Rectal smooth muscle tissue (tissue), 1 donor: ENCODE measurements at regions not wholly inside any gene's neighbourhood (a gene's known extent, or its start where the extent isn't known, plus 50 kb on each side); places are given as distances from the start of the nearest gene placed in this dataset.

Experiments
- H3K27ac ChIP-seq: one replicate; pipeline ENCODE4 v1.7.0; 2013; ENCODE audit warnings: low read depth, low read length, inconsistent platforms
- H3K27me3 ChIP-seq: one replicate; pipeline ENCODE4 v1.7.0; 2013; ENCODE audit warnings: low read length; ENCODE audit not compliant: control insufficient read depth, insufficient read depth
- H3K36me3 ChIP-seq: one replicate; pipeline ENCODE4 v1.7.0; 2013; ENCODE audit warnings: low read length; ENCODE audit not compliant: control insufficient read depth, insufficient read depth
- H3K4me1 ChIP-seq: one replicate; pipeline ENCODE4 v1.7.0; 2013; ENCODE audit warnings: low read length; ENCODE audit not compliant: control insufficient read depth, insufficient read depth
- H3K4me3 ChIP-seq: one replicate; pipeline ENCODE4 v1.7.0; 2013; ENCODE audit warnings: low read length
- H3K9ac ChIP-seq: one replicate; pipeline ENCODE4 v1.7.0; 2013; ENCODE audit warnings: low read length

DNA sequence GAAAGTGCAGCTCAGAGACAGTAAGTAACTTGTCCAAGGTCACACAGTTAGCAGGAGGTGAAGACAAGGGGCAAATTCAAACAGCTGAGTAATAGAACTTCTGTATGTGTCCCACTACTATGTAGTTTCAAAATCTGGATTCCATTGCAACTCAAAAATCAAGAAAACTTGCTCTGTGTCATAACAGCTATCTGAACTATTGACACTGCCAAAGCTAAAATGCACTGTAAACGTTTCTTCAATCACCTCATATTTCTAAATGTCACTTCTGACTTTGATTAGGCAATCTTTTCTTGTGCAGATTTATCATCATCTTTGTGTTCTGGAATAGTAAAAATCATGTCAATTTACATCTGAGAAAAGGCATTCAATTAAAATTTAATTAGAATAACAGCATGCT is 957.6 kb downstream of the MRPL39 start:
- H3K36me3 ChIP-seq: no peaks in the 10 kb centered on the region
- H3K27me3 ChIP-seq: no peaks in the 10 kb centered on the region
- no peak overlapping the region for H3K9ac ChIP-seq
- no peak overlapping the region for H3K27ac ChIP-seq
- no peak overlapping the region for H3K4me3 ChIP-seq
- H3K4me1 ChIP-seq: no peaks in the 10 kb centered on the region

DNA sequence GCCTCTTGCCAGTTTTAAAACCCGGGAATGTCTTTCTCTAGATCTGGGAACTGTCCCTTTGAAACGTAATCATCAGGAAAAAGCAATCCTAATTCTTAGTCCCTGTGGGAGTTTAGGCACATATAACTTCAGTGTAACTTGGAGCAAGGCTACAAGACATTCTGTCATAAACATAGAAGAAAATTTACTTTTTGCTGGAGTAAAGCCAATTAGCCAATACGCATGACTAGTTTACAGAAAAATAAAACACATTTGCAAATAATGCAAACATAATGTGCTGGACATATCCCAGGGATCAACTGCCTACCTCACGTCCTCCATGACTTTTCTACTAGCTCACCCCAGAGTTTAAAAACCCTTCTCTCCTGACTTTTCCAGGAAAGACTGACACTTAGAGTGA is 970.6 kb downstream of the MRPL39 start:
- Histone ChIP-seq H3K9ac (no peak overlapping the region), H3K4me3 (no peak overlapping the region), H3K27ac (no peak overlapping the region), H3K4me1 (no peaks in the 10 kb centered on the region), H3K36me3 (no peaks in the 10 kb centered on the region), H3K27me3 (no peaks in the 10 kb centered on the region)

DNA sequence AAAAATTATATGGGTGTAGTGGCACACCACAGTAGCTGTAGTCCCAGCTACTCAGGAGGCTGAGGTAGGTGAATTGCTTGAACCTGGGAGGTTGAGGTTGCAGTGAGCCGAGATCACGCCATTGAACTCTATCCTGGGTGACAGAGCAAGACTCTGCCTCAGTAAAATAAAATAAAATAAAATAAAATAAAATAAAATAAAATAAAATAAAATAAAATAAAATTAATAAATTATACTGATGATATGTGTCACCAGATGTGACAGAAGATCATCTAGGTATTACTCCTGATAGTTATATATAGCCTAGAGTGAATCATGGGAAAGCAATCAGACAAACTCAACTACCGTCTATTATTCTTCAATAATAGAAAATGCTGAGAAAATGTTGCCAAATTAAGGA is 972.5 kb downstream of the MRPL39 start:
- H3K9ac ChIP-seq: no peak overlapping the region

DNA sequence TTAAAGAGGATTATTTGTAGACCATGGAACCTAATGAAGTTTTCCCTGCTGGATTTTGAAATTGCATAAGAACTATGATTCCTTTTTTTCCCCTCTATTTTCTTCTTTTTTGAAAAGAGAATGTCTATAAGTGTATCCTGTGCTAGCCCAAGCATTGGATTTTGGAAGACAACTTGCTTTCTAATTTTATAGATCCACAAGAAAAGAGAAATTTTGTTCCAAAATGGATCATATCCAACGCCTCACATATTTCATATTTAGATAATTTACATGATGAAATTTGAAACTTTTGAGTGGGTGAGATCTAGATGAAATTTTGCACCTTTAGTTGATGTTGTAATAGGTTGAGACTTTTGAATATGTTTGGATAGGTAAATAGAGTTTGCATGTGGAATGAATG is 978.7 kb downstream of the MRPL39 start:
- no peaks in the 10 kb centered on the region for H3K27me3 ChIP-seq
- H3K4me1 ChIP-seq: no peaks in the 10 kb centered on the region
- H3K9ac ChIP-seq: no peak overlapping the region
- H3K4me3 ChIP-seq: no peak overlapping the region
- no peaks in the 10 kb centered on the region for H3K36me3 ChIP-seq
- H3K27ac ChIP-seq: no peak overlapping the region

More for the DNA sequence above, 972.5 kb downstream of the MRPL39 start:
- Histone ChIP-seq H3K36me3 (no peaks in the 10 kb centered on the region), H3K4me1 (no peaks in the 10 kb centered on the region), H3K27me3 (no peaks in the 10 kb centered on the region), H3K27ac (no peak overlapping the region), H3K4me3 (no peak overlapping the region)

DNA sequence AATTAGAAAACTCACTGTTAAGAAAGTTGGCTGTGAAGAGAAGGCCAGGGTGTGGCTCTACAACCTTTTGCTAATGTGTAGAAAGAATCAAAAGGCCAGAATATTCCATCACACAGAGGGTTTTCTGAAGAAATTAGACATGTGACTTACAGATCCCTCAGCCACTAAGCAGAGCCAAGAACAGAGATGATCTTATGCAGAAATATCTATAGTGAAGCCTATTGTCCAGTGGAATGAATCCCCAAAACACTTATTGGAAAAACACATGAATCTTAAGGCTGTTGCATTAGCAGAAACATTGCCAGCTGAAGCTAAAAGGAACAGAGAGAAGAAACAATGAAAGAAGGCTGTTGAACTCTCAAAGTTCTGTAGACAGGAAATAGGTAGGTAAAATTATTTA is 979.2 kb downstream of the MRPL39 start:
- Histone ChIP-seq H3K27me3 (no peaks in the 10 kb centered on the region), H3K9ac (no peak overlapping the region), H3K4me1 (no peaks in the 10 kb centered on the region), H3K36me3 (no peaks in the 10 kb centered on the region), H3K27ac (no peak overlapping the region), H3K4me3 (no peak overlapping the region)

DNA sequence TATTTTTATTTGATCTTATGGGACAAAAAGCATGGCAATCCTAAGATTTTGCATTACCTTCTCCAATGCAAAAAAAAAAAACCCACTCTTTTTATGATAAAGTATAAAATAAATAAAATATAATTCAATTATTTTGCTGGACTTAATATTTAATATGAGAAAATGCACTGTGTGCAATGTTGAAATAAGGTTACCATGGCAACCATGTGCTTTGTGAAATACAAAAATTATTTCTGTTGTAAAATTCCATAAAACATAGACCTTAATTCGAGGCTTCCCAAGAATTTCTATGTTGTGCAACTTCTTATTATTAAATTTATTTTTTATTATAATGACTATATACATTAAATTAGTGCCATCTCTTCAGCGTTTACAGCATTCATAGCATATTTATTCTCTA is 989.5 kb downstream of the MRPL39 start:
- H3K27me3 ChIP-seq: no peaks in the 10 kb centered on the region
- no peak overlapping the region for H3K9ac ChIP-seq
- no peaks in the 10 kb centered on the region for H3K36me3 ChIP-seq
- H3K4me3 ChIP-seq: no peak overlapping the region
- H3K4me1 ChIP-seq: no peaks in the 10 kb centered on the region
- H3K27ac ChIP-seq: no peak overlapping the region

DNA sequence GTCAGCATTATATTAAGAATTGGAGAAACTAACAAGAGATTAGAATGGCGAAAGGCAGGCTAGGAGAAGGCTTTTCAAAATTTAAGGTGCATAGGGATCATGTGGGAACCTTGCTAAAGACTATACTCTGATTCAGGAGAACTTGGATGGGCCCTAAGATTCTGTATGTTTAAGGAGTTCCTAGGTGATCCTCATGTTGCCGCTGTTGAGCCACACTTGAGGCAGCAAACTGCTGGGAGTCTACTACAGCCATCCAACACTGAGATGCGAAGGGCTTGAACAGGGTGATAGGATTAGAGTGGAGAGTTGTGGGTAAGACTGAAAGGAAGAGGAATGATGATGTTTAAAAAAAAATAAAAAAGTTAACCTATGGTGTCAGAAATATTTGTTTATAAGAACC is 1013.2 kb downstream of the MRPL39 start:
- no peak overlapping the region for H3K27ac ChIP-seq
- no peaks in the 10 kb centered on the region for H3K36me3 ChIP-seq
- no peak overlapping the region for H3K4me3 ChIP-seq
- no peak overlapping the region for H3K9ac ChIP-seq
- H3K4me1 ChIP-seq: no peaks in the 10 kb centered on the region
- H3K27me3 ChIP-seq: no peaks in the 10 kb centered on the region

DNA sequence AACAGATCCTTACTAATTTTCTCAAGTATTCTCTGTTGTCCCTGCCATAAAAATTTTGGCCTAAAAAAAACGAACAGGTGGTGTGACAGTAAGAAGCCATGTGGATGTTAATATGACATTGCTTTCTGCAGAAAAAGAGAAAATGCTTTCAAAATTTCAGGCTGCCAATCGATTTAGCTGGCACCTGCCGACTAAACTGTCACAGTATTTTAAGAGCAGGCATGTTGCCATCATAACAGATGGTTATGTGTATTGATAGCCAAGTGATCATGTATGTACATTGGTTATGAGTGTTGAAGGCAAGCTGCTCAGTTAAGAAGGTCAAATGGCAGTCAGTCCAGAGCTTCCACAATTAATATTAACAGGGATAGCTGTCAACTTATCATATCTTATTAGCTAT is 1017.0 kb downstream of the MRPL39 start:
- Histone ChIP-seq H3K4me1 (no peaks in the 10 kb centered on the region), H3K4me3 (no peak overlapping the region), H3K9ac (no peak overlapping the region), H3K36me3 (no peaks in the 10 kb centered on the region), H3K27me3 (no peaks in the 10 kb centered on the region), H3K27ac (no peak overlapping the region)

DNA sequence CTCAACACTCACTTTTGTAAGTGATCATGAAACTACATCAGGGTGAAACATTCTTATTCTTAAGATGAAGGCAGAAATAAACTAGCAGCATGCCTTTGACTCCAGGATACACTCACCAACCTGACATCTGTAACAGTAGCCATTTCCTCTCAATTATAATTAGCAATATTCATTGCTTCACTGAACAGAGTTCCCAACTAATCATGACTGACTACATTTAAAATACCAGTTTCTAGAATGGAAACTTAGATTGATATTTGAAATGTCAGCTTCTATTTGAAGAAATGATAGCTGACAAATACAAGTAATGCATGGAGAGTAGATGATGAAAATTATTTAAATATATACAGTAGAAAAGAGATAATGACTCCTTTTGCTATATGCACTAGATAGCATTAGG is 1023.8 kb downstream of the MRPL39 start:
- H3K4me3 ChIP-seq: no peak overlapping the region
- no peaks in the 10 kb centered on the region for H3K4me1 ChIP-seq
- no peaks in the 10 kb centered on the region for H3K27me3 ChIP-seq

DNA sequence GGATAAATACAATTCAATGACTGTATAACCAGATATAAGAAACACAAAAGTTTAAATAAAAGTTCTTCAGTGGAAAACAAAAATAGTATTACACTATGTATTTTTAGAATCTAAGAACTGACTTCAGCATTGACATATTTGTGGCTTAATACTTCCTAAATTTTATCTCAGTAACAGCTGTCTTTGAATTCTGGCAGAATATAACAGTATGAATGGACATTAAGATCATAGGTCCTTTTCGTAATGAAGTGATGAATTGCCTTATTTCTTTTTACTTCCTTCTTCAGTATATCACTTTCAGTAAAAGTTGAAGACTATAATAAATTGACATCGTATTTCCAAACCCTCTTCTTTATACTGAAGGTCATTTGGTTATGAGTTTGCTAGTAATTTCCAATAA is 1030.0 kb downstream of the MRPL39 start:
- Histone ChIP-seq H3K27me3 (no peaks in the 10 kb centered on the region), H3K9ac (no peak overlapping the region), H3K4me3 (no peak overlapping the region), H3K27ac (no peak overlapping the region), H3K4me1 (no peaks in the 10 kb centered on the region), H3K36me3 (no peaks in the 10 kb centered on the region)

More for the DNA sequence above, 1023.8 kb downstream of the MRPL39 start:
- Histone ChIP-seq H3K9ac (no peak overlapping the region), H3K36me3 (no peaks in the 10 kb centered on the region), H3K27ac (no peak overlapping the region)

DNA sequence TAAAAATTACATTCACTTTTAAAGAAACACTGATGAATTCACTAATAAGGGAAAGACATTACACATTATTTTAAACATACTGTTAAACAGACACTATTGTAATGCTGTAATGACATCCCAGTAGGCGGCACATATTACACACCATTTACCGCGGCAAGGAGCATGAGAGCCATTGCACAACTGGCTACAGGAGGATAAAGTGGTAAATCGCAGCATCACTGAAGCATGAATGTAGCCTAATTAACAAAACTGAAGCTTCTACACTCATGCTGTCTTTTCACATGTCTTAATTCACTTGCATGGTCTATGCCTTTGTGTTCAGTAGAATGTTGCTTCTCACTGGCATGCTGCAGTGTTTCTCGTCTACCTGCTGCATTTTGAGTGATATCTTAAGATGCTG is 1046.0 kb downstream of the MRPL39 start:
- Histone ChIP-seq H3K27ac (no peak overlapping the region), H3K27me3 (no peaks in the 10 kb centered on the region), H3K9ac (no peak overlapping the region), H3K4me1 (no peaks in the 10 kb centered on the region), H3K4me3 (no peak overlapping the region), H3K36me3 (no peaks in the 10 kb centered on the region)

DNA sequence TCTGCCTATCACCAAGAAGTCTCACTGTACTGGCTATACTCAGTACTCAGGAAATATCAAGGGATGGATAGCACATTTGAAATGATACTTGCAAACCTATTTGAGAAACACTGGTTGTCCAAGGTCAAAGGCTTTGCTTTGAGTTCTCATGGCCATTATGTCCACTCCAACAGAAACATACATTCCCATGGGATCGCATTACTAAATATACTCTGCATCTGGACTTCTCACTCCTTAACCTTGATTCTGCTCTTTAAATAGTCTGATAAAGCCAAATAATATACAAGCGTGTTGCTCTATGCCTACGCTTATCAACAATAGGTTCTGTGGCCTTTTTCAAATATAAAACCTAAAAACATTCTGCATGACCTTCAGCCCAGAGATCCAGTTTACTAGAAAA is 1054.8 kb downstream of the MRPL39 start:
- Histone ChIP-seq H3K4me3 (no peak overlapping the region), H3K4me1 (no peaks in the 10 kb centered on the region), H3K27ac (no peak overlapping the region), H3K9ac (no peak overlapping the region), H3K27me3 (no peaks in the 10 kb centered on the region), H3K36me3 (no peaks in the 10 kb centered on the region)

DNA sequence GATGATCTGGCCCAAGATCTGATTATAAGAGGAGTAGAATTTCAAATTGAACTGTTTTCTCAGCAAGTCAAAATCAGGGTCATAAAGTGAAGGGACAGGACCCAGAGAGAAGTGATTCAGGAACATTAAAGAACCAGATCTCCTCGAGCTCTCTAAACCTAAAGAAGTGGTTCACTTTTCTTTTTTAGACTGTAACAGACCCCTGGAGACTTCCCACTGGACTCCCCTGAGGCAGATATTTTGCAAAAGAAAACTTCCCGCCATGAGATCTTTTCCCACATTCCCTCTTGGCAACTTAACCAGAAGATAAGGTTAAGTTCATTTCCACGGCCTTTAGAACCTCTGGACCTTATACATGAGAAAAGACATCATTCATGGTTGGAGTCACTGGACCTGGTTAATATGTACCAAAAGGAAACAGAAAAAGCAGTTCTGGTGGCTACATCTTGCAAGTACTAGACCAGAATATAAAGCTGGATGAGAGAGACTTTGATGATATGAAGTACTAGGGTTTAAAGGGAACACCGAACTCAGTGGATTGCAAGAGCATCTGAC is 1061.4 kb downstream of the MRPL39 start:
- H3K27me3 ChIP-seq: no peaks in the 10 kb centered on the region
- H3K27ac ChIP-seq: no peak overlapping the region
- no peaks in the 10 kb centered on the region for H3K36me3 ChIP-seq
- no peak overlapping the region for H3K9ac ChIP-seq
- H3K4me1 ChIP-seq: no peaks in the 10 kb centered on the region
- no peak overlapping the region for H3K4me3 ChIP-seq
